Naive thymus-derived CD4-positive, alpha-beta T cell (primary cell): ENCODE measurements at regions not wholly inside any gene's neighbourhood (a gene's known extent, or its start where the extent isn't known, plus 50 kb on each side); places are given as distances from the start of the nearest gene placed in this dataset.

ENCODE experiments used
- ATAC-seq: fragments of 150-1000 bp; cut with Tn5 transposase; 2 replicates; pipeline ENCODE4 v1.10.0; 2021; ENCODE audit warnings: mild to moderate bottlenecking, moderate library complexity
- CTCF ChIA-PET: fragments of 350-600 bp; sonication (Branson Sonifier 250); formaldehyde crosslinking; loops from one replicate; lab custom pipeline; 2021; ENCODE audit warnings: antibody characterized with exemption; lab: Charles Lee
- POLR2A ChIA-PET: fragments of 350-600 bp; sonication (Branson Sonifier 250); formaldehyde crosslinking; loops from one replicate; lab custom pipeline; 2021; ENCODE audit warnings: antibody characterized with exemption, inconsistent platforms; lab: Charles Lee
- DNase-seq, 9 donors: peaks; one replicate each; pipeline versions ENCODE4 v3.0.0 to v3.0.0-alpha.2; 2020 to 2022; ENCODE audit warnings: mixed read lengths in 1 of 9
- H3K27ac ChIP-seq: one replicate; pipeline ENCODE4 v1.7.0; 2013; ENCODE audit warnings: mild to moderate bottlenecking, low read depth, low read length, moderate library complexity
- H3K27me3 ChIP-seq, 2 donors: one replicate each; pipeline ENCODE4 v1.7.0; 2013; ENCODE audit warnings: low read length in 2 of 2, mild to moderate bottlenecking in 2 of 2, moderate library complexity in 2 of 2; ENCODE audit not compliant: control insufficient read depth in 2 of 2, insufficient read depth in 2 of 2
- H3K36me3 ChIP-seq, 3 experiments: 1 replicate in 2 of 3; 2 replicates in 1 of 3; pipeline ENCODE4 v1.7.0; 2013; ENCODE audit warnings: low read length in 3 of 3, mild to moderate bottlenecking in 3 of 3, moderate library complexity in 1 of 3; ENCODE audit not compliant: insufficient read depth in 3 of 3, control insufficient read depth in 2 of 3
- H3K4me1 ChIP-seq, 2 donors: one replicate each; pipeline ENCODE4 v1.7.0; 2013; ENCODE audit warnings: low read length in 2 of 2, mild to moderate bottlenecking in 2 of 2, moderate library complexity in 1 of 2; ENCODE audit not compliant: control insufficient read depth in 2 of 2, insufficient read depth in 2 of 2
- H3K4me3 ChIP-seq: 2 replicates; pipeline ENCODE4 v1.7.0; 2013; ENCODE audit warnings: mild to moderate bottlenecking, low read length
- H3K9me3 ChIP-seq, 3 experiments: 1 replicate in 2 of 3; 2 replicates in 1 of 3; pipeline ENCODE4 v1.7.0; 2013; ENCODE audit warnings: low read length in 3 of 3; ENCODE audit not compliant: control insufficient read depth in 2 of 3
- H3K27ac Mint-ChIP-seq, 9 donors: one replicate each; pipeline ENCODE4 v1.8.0; 2020 to 2022; ENCODE audit warnings: mixed read lengths in 9 of 9, mild to moderate bottlenecking in 8 of 9, moderate library complexity in 5 of 9, inconsistent platforms in 2 of 9
- H3K27me3 Mint-ChIP-seq, 5 donors: one replicate each; pipeline ENCODE4 v1.8.0; 2021 to 2022; ENCODE audit warnings: mixed read lengths in 5 of 5, mild to moderate bottlenecking in 1 of 5
- H3K36me3 Mint-ChIP-seq, 5 donors: one replicate each; pipeline ENCODE4 v1.8.0; 2020 to 2022; ENCODE audit warnings: mixed read lengths in 5 of 5, mild to moderate bottlenecking in 3 of 5, inconsistent platforms in 1 of 5
- H3K4me1 Mint-ChIP-seq, 7 donors: one replicate each; pipeline ENCODE4 v1.8.0; 2020 to 2022; ENCODE audit warnings: mixed read lengths in 7 of 7, mild to moderate bottlenecking in 3 of 7, inconsistent platforms in 1 of 7
- H3K4me3 Mint-ChIP-seq, 10 donors: one replicate each; pipeline ENCODE4 v1.8.0; 2020 to 2022; ENCODE audit warnings: mild to moderate bottlenecking in 10 of 10, mixed read lengths in 10 of 10, moderate library complexity in 6 of 10, inconsistent platforms in 2 of 10
- H3K9me3 Mint-ChIP-seq, 11 donors: one replicate each; pipeline ENCODE4 v1.8.0; 2020 to 2022; ENCODE audit warnings: mixed read lengths in 11 of 11, mild to moderate bottlenecking in 4 of 11, inconsistent platforms in 1 of 11, moderate library complexity in 1 of 11
- intact Hi-C, 2 donors: fragments of 100-400 bp; cut with micrococcal nuclease; formaldehyde crosslinking; loops; one replicate each; pipeline ENCODE4 v1.15.1; 2023

GRCh38 chr1:29640428-29640785, 404.1 kb downstream of the PTPRU start:
- no peaks in the 10 kb centered on the region for H3K4me1 ChIP-seq
- ATAC-seq = no peak
- no peaks in the 10 kb centered on the region for H3K36me3 Mint-ChIP-seq
- no peaks in the 10 kb centered on the region for H3K9me3 ChIP-seq
- no peak overlapping the region for H3K27ac ChIP-seq
- H3K27me3 Mint-ChIP-seq = peaks cover 0 to 29% (median 4%) of the 10 kb centered on the region in 5 donors
- H3K36me3 ChIP-seq = no peaks in the 10 kb centered on the region
- no peaks in the 10 kb centered on the region for H3K4me1 Mint-ChIP-seq
- intact Hi-C loops = no loop called here
- peaks cover 0 to 2% (median 0%) of the 10 kb centered on the region in 11 donors for H3K9me3 Mint-ChIP-seq
- no peak overlapping the region for H3K27ac Mint-ChIP-seq
- DNase-seq = no peak
- no peaks in the 10 kb centered on the region for H3K27me3 ChIP-seq
- no peak overlapping the region for H3K4me3 Mint-ChIP-seq
- ChIA-PET CTCF (no interaction called here), POLR2A (no interaction called here)
- H3K4me3 ChIP-seq = no peak overlapping the region

- ATAC-seq (no peak), DNase-seq (no peak)
- no peak overlapping the region for H3K27ac Mint-ChIP-seq
- no peaks in the 10 kb centered on the region for H3K9me3 ChIP-seq
- no peaks in the 10 kb centered on the region for H3K27me3 ChIP-seq
- POLR2A ChIA-PET = no interaction called here
- H3K27ac ChIP-seq = no peak overlapping the region
- no peaks in the 10 kb centered on the region for H3K36me3 Mint-ChIP-seq
- peaks cover 0 to 2% (median 0%) of the 10 kb centered on the region in 11 donors for H3K9me3 Mint-ChIP-seq
- peaks cover 0 to 27% (median 4%) of the 10 kb centered on the region in 5 donors for H3K27me3 Mint-ChIP-seq
- H3K4me1 ChIP-seq = no peaks in the 10 kb centered on the region
- no peak overlapping the region for H3K4me3 ChIP-seq
- H3K4me1 Mint-ChIP-seq = no peaks in the 10 kb centered on the region
- intact Hi-C loops = no loop called here
- CTCF ChIA-PET = no interaction called here
- H3K36me3 ChIP-seq = no peaks in the 10 kb centered on the region
- H3K4me3 Mint-ChIP-seq = no peak overlapping the region
Observed at GRCh38 chr1:29639741-29640427, 403.6 kb downstream of the PTPRU start.

- CTCF ChIA-PET = no interaction called here
- Histone ChIP-seq H3K4me1 (no peaks in the 10 kb centered on the region), H3K27me3 (no peaks in the 10 kb centered on the region), H3K4me3 (no peak overlapping the region), H3K36me3 (no peaks in the 10 kb centered on the region), H3K27ac (no peak overlapping the region), H3K9me3 (no peaks in the 10 kb centered on the region)
- no peak for DNase-seq
- Mint-ChIP-seq H3K9me3 (peaks cover 0 to 2% (median 0%) of the 10 kb centered on the region in 11 donors), H3K27ac (no peak overlapping the region), H3K4me1 (no peaks in the 10 kb centered on the region), H3K27me3 (peaks cover 0 to 27% (median 4%) of the 10 kb centered on the region in 5 donors), H3K4me3 (no peak overlapping the region), H3K36me3 (no peaks in the 10 kb centered on the region)
- intact Hi-C loops = no loop called here
- ATAC-seq = no peak
- POLR2A ChIA-PET = no interaction called here
Observed at GRCh38 chr1:29639156-29639736, 402.9 kb downstream of the PTPRU start.

GRCh38 chr1:29638281-29638680, 402.0 kb downstream of the PTPRU start:
- DNase-seq (no peak), ATAC-seq (no peak)
- Mint-ChIP-seq H3K4me3 (no peak overlapping the region), H3K9me3 (peaks cover 0 to 2% (median 0%) of the 10 kb centered on the region in 11 donors), H3K36me3 (no peaks in the 10 kb centered on the region), H3K27me3 (peaks cover 4 to 34% (median 9%) of the 10 kb centered on the region in 5 donors), H3K4me1 (no peaks in the 10 kb centered on the region), H3K27ac (no peak overlapping the region)
- no peak overlapping the region for H3K27ac ChIP-seq
- H3K27me3 ChIP-seq = no peaks in the 10 kb centered on the region
- intact Hi-C loops = no loop called here
- ChIA-PET CTCF (no interaction called here), POLR2A (no interaction called here)
- H3K4me1 ChIP-seq = no peaks in the 10 kb centered on the region
- no peaks in the 10 kb centered on the region for H3K9me3 ChIP-seq
- no peaks in the 10 kb centered on the region for H3K36me3 ChIP-seq
- no peak overlapping the region for H3K4me3 ChIP-seq

GRCh38 chr1:29636936-29637335, 400.6 kb downstream of the PTPRU start:
- H3K27ac Mint-ChIP-seq = no peak overlapping the region
- Histone ChIP-seq H3K27ac (no peak overlapping the region), H3K4me1 (no peaks in the 10 kb centered on the region), H3K9me3 (no peaks in the 10 kb centered on the region), H3K36me3 (no peaks in the 10 kb centered on the region), H3K4me3 (no peak overlapping the region), H3K27me3 (no peaks in the 10 kb centered on the region)
- ATAC-seq (no peak), DNase-seq (no peak)
- H3K4me1 Mint-ChIP-seq = no peaks in the 10 kb centered on the region
- intact Hi-C loops = no loop called here
- ChIA-PET CTCF (no interaction called here), POLR2A (no interaction called here)
- peaks cover 0 to 2% (median 0%) of the 10 kb centered on the region in 11 donors for H3K9me3 Mint-ChIP-seq
- no peak overlapping the region for H3K4me3 Mint-ChIP-seq
- peaks cover 7 to 37% (median 9%) of the 10 kb centered on the region in 5 donors for H3K27me3 Mint-ChIP-seq
- H3K36me3 Mint-ChIP-seq = no peaks in the 10 kb centered on the region

GRCh38 chr1:29635501-29636263, 399.4 kb downstream of the PTPRU start:
- ChIA-PET CTCF (no interaction called here), POLR2A (no interaction called here)
- Histone ChIP-seq H3K4me3 (no peak overlapping the region), H3K36me3 (no peaks in the 10 kb centered on the region), H3K9me3 (no peaks in the 10 kb centered on the region), H3K4me1 (no peaks in the 10 kb centered on the region), H3K27me3 (no peaks in the 10 kb centered on the region), H3K27ac (no peak overlapping the region)
- H3K4me1 Mint-ChIP-seq = no peaks in the 10 kb centered on the region
- H3K9me3 Mint-ChIP-seq = peaks cover 0 to 2% (median 0%) of the 10 kb centered on the region in 11 donors
- H3K27me3 Mint-ChIP-seq = peaks cover 9 to 41% (median 14%) of the 10 kb centered on the region in 5 donors
- intact Hi-C loops = no loop called here
- no peak overlapping the region for H3K27ac Mint-ChIP-seq
- DNase-seq (no peak), ATAC-seq (no peak)
- no peak overlapping the region for H3K4me3 Mint-ChIP-seq
- H3K36me3 Mint-ChIP-seq = no peaks in the 10 kb centered on the region
